ENCODE measurements at regions not wholly inside any gene's neighbourhood (a gene's known extent, or its start where the extent isn't known, plus 50 kb on each side); places are given as distances from the start of the nearest gene placed in this dataset.

DNA sequence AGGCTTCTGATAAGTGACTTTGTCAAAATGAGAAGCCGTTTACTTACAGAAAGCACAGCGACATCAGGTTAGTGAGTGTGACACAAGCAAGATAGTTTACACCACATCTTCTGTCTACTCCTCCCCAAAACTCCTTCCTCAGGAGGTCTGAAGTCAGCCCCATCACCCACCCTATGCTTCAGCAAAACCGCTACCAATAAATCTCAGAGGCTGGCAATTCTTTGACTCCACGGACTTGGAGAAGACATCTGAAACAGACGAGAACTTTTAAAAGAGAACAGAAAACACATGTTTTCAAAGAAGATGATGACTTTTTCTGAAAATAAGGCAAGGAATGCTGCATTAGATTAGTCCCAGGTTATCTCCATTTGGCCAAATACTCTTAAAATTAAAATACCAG, 261.1 kb downstream of the TBC1D4 start:
- no peak for DNase-seq (ENCODE audit: low read depth)
- no peak overlapping the region for H3K4me3 ChIP-seq (ENCODE audit: control insufficient read depth, low read depth, low read length)

DNA sequence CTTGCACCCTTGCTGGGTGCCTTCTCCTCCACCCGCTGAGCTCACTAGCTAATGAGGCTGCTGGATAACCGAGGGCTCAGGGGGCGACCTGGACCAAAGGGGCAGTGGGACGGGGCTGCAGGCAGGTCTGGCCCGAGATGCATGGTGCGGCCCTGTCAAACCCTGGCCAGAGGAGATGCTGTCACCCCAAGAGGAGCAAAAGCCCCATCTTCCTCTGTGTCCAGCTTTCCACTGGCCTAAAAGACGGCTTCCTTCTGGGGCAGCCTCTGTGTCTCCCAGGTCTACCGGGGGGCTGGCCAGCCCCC, 261.8 kb downstream of the TBC1D4 start:
- TF ChIP-seq, protein P1, sequence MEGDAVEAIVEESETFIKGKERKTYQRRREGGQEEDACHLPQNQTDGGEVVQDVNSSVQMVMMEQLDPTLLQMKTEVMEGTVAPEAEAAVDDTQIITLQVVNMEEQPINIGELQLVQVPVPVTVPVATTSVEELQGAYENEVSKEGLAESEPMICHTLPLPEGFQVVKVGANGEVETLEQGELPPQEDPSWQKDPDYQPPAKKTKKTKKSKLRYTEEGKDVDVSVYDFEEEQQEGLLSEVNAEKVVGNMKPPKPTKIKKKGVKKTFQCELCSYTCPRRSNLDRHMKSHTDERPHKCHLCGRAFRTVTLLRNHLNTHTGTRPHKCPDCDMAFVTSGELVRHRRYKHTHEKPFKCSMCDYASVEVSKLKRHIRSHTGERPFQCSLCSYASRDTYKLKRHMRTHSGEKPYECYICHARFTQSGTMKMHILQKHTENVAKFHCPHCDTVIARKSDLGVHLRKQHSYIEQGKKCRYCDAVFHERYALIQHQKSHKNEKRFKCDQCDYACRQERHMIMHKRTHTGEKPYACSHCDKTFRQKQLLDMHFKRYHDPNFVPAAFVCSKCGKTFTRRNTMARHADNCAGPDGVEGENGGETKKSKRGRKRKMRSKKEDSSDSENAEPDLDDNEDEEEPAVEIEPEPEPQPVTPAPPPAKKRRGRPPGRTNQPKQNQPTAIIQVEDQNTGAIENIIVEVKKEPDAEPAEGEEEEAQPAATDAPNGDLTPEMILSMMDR (conservative IDR thresholded peaks at IDR 0.05; ENCODE audit: control insufficient read depth, insufficient read depth, low read depth, low read length): no peak
- no peak for DNase-seq (ENCODE audit: low read depth)
- H3K4me3 ChIP-seq (ENCODE audit: control insufficient read depth, low read depth, low read length): no peak overlapping the region

More for the DNA sequence above, 261.1 kb downstream of the TBC1D4 start:
- TF ChIP-seq, protein P1 (conservative IDR thresholded peaks at IDR 0.05; ENCODE audit: control insufficient read depth, insufficient read depth, low read depth, low read length): no peak

- peak overlapping the region; percentile 25 for H3K4me3 ChIP-seq (ENCODE audit: control insufficient read depth, low read depth, low read length)
- DNase-seq (ENCODE audit: low read depth): peak; percentile 66
- TF ChIP-seq, protein P1 (conservative IDR thresholded peaks at IDR 0.05; ENCODE audit: control insufficient read depth, insufficient read depth, low read depth, low read length): peak; percentile 85
Measured at GRCh38 chr13:75219479-75220237, 262.3 kb downstream of the TBC1D4 start.

- peak; percentile 40 for DNase-seq (ENCODE audit: low read depth)
- TF ChIP-seq, protein P1 (conservative IDR thresholded peaks at IDR 0.05; ENCODE audit: control insufficient read depth, insufficient read depth, low read depth, low read length): no peak
- H3K4me3 ChIP-seq (ENCODE audit: control insufficient read depth, low read depth, low read length): no peak overlapping the region
Measured at GRCh38 chr13:75217949-75218348, 264.0 kb downstream of the TBC1D4 start.

DNA sequence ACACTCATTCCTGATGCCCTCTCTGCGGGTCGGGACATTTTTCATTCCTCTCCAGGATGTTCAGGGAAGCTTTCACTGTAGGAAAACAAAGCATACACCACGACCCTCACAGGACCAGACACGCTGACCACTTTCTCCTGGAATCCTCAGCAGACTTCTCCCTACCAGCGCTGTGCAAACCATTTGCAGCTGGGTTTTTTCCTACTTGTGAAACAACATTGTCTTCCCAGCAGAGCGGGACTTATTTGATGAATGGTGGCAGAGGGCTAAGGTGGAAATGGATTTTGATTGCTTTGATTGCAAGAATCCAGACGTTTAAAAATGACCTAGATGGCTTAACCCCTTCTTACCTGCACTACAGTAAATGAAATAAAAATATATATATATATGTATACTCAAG, 265.9 kb downstream of the TBC1D4 start:
- TF ChIP-seq, protein P1 (conservative IDR thresholded peaks at IDR 0.05; ENCODE audit: control insufficient read depth, insufficient read depth, low read depth, low read length): no peak
- no peak overlapping the region for H3K4me3 ChIP-seq (ENCODE audit: control insufficient read depth, low read depth, low read length)
- no peak for DNase-seq (ENCODE audit: low read depth)

DNA sequence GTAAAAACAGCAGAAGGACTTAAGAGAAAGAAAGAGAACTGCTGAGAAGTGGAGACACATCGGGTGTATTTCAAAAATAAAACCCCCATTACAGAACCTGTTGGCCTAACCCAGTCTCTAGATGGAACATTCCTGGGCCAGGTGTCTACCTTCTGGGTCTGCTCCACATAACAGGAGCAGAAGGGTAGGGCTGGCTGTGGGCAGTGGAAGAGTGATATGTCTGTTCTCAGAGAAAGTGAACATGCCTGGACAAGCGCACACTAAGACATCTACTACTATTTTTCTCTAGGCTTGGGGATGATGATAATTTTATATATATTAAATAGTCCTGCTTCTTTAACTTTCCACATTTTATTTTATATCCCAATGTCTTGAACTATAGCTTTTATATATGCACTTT, 267.1 kb downstream of the TBC1D4 start:
- no peak overlapping the region for H3K4me3 ChIP-seq (ENCODE audit: control insufficient read depth, low read depth, low read length)
- TF ChIP-seq, protein P1 (conservative IDR thresholded peaks at IDR 0.05; ENCODE audit: control insufficient read depth, insufficient read depth, low read depth, low read length): no peak
- no peak for DNase-seq (ENCODE audit: low read depth)
